GM12878 (cell line): ENCODE measurements at regions not wholly inside any gene's neighbourhood (a gene's known extent, or its start where the extent isn't known, plus 50 kb on each side); places are given as distances from the start of the nearest gene placed in this dataset.

Experiments
- CTCF ChIP-seq, 3 experiments: IDR thresholded peaks in 2 of 3; conservative IDR thresholded peaks in 1 of 3; 2 replicates each; pipeline ENCODE4 v1.5.1; 2011; ENCODE audit warnings: low read depth in 3 of 3, low read length in 3 of 3, mild to moderate bottlenecking in 3 of 3, control low read depth in 2 of 3, moderate library complexity in 2 of 3, inconsistent platforms in 1 of 3, mixed read lengths in 1 of 3; ENCODE audit not compliant: control insufficient read depth in 2 of 3, insufficient read depth in 1 of 3; ENCODE audit errors: extremely low read depth in 1 of 3
- NBN ChIP-seq: fragments of 450-650 bp; IDR thresholded peaks from 2 replicates; pipeline ENCODE4 v1.6.1; 2016
- POU2F2 ChIP-seq: IDR thresholded peaks from 3 replicates; pipeline ENCODE4 v1.6.1; 2011; ENCODE audit warnings: low read depth, mild to moderate bottlenecking, low read length, borderline replicate concordance

- no peak for TF ChIP-seq CTCF (IDR thresholded peaks at IDR 0.05 in 2 of 3, conservative IDR thresholded peaks at IDR 0.05 in 1 of 3; ENCODE audit: control insufficient read depth in 2 of 3, extremely low read depth in 1 of 3, insufficient read depth in 1 of 3, low read depth in 3 of 3, low read length in 3 of 3)
- TF ChIP-seq NBN, result no peak
- TF ChIP-seq POU2F2, result no peak
Measured at GRCh38 chr10:118968482-118968881, 61.0 kb upstream of the NANOS1 start.
